Left ventricle myocardium inferior (tissue), 1 donor: ENCODE measurements at regions not wholly inside any gene's neighbourhood (a gene's known extent, or its start where the extent isn't known, plus 50 kb on each side); places are given as distances from the start of the nearest gene placed in this dataset.
"Not testable (repeated sequence)": the region's sequence is repeated elsewhere in the genome, so short reads cannot be mapped to it uniquely, and the experiment has no call there.

Source experiments
- DNase-seq: peaks from one replicate; pipeline ENCODE4 v3.0.0-alpha.2; 2020
- H3K27ac ChIP-seq: fragments of 200-600 bp; replicated peaks from 2 replicates; pipeline ENCODE4 v1.8.0; 2021
- H3K27me3 ChIP-seq: fragments of 200-600 bp; 2 replicates; pipeline ENCODE4 v1.8.0; 2021; ENCODE audit warnings: low read depth
- H3K36me3 ChIP-seq: fragments of 200-600 bp; 2 replicates; pipeline ENCODE4 v1.8.0; 2021
- H3K4me1 ChIP-seq: fragments of 200-600 bp; 2 replicates; pipeline ENCODE4 v1.8.0; 2021
- H3K4me3 ChIP-seq: fragments of 200-600 bp; 2 replicates; pipeline ENCODE4 v1.8.0; 2021; ENCODE audit warnings: mild to moderate bottlenecking, moderate library complexity
- H3K9me3 ChIP-seq: fragments of 200-600 bp; replicated peaks from 2 replicates; pipeline ENCODE4 v1.8.0; 2021
- intact Hi-C: fragments of 100-400 bp; cut with micrococcal nuclease; formaldehyde crosslinking; loops from one replicate; pipeline ENCODE4 v1.11.0; 2022
- donor health status: DM: no; HTN: yes; CAD: no; lungs with severe emphysema.

GRCh38 chr7:6978326-6978725, 152.3 kb upstream of the CCZ1B start:
- intact Hi-C loops, H3K27ac ChIP-seq, H3K36me3 ChIP-seq, H3K27me3 ChIP-seq, DNase-seq, H3K9me3 ChIP-seq, H3K4me3 ChIP-seq, H3K4me1 ChIP-seq: not testable (repeated sequence)

- intact Hi-C loops = not testable (repeated sequence)
Measured at GRCh38 chr7:6979456-6979855, 153.4 kb upstream of the CCZ1B start.

GRCh38 chr7:6982375-6982774, 156.3 kb upstream of the CCZ1B start:
- intact Hi-C loops, H3K9me3 ChIP-seq, H3K4me1 ChIP-seq, H3K36me3 ChIP-seq, H3K4me3 ChIP-seq, H3K27ac ChIP-seq, DNase-seq, H3K27me3 ChIP-seq: not testable (repeated sequence)

More at GRCh38 chr7:6979456-6979855, 153.4 kb upstream of the CCZ1B start:
- DNase-seq, H3K4me1 ChIP-seq, H3K9me3 ChIP-seq, H3K36me3 ChIP-seq, H3K4me3 ChIP-seq, H3K27ac ChIP-seq, H3K27me3 ChIP-seq: not testable (repeated sequence)

- H3K4me1 ChIP-seq, intact Hi-C loops, H3K9me3 ChIP-seq: not testable (repeated sequence)
Measured at GRCh38 chr7:6986892-6987291, 160.8 kb upstream of the CCZ1B start.

GRCh38 chr7:6988608-6989007, 162.5 kb upstream of the CCZ1B start:
- H3K4me1 ChIP-seq, H3K36me3 ChIP-seq, DNase-seq, H3K27me3 ChIP-seq, H3K4me3 ChIP-seq, H3K9me3 ChIP-seq, intact Hi-C loops, H3K27ac ChIP-seq: not testable (repeated sequence)

More at GRCh38 chr7:6986892-6987291, 160.8 kb upstream of the CCZ1B start:
- not testable (repeated sequence) for H3K36me3 ChIP-seq, DNase-seq, H3K27me3 ChIP-seq, H3K27ac ChIP-seq, H3K4me3 ChIP-seq

GRCh38 chr7:6989968-6990367, 163.9 kb upstream of the CCZ1B start:
- H3K27me3 ChIP-seq, H3K9me3 ChIP-seq, H3K27ac ChIP-seq, H3K4me1 ChIP-seq, intact Hi-C loops, H3K4me3 ChIP-seq, H3K36me3 ChIP-seq, DNase-seq: not testable (repeated sequence)

GRCh38 chr7:6990426-6991152, 164.5 kb upstream of the CCZ1B start:
- H3K27ac ChIP-seq, intact Hi-C loops, H3K36me3 ChIP-seq, H3K4me1 ChIP-seq, H3K9me3 ChIP-seq, DNase-seq, H3K27me3 ChIP-seq: not testable (repeated sequence)
- H3K4me3 ChIP-seq = peak overlapping the region; percentile 46

- intact Hi-C loops, H3K36me3 ChIP-seq: not testable (repeated sequence)
- H3K4me3 ChIP-seq = peak overlapping the region; percentile 46
Measured at GRCh38 chr7:6991169-6991611, 165.1 kb upstream of the CCZ1B start.

GRCh38 chr7:6991686-6992085, 165.6 kb upstream of the CCZ1B start:
- H3K36me3 ChIP-seq, H3K4me1 ChIP-seq, intact Hi-C loops, H3K27me3 ChIP-seq, H3K9me3 ChIP-seq, H3K27ac ChIP-seq, DNase-seq: not testable (repeated sequence)
- H3K4me3 ChIP-seq = peak overlapping the region; percentile 46

More at GRCh38 chr7:6991169-6991611, 165.1 kb upstream of the CCZ1B start:
- not testable (repeated sequence) for H3K27ac ChIP-seq, H3K9me3 ChIP-seq, H3K27me3 ChIP-seq, H3K4me1 ChIP-seq, DNase-seq

- peak overlapping the region; percentile 46 for H3K4me3 ChIP-seq
- H3K9me3 ChIP-seq, intact Hi-C loops, DNase-seq, H3K27me3 ChIP-seq, H3K4me1 ChIP-seq, H3K36me3 ChIP-seq, H3K27ac ChIP-seq: not testable (repeated sequence)
Measured at GRCh38 chr7:6992133-6992532, 166.1 kb upstream of the CCZ1B start.

GRCh38 chr7:6995026-6995425, 169.0 kb upstream of the CCZ1B start:
- DNase-seq = not testable (repeated sequence)

GRCh38 chr7:6995493-6996289, 169.6 kb upstream of the CCZ1B start:
- DNase-seq, H3K4me3 ChIP-seq, H3K27me3 ChIP-seq, intact Hi-C loops, H3K4me1 ChIP-seq, H3K36me3 ChIP-seq, H3K27ac ChIP-seq: not testable (repeated sequence)
- peaks cover 11% of the 10 kb centered on the region for H3K9me3 ChIP-seq

More at GRCh38 chr7:6995026-6995425, 169.0 kb upstream of the CCZ1B start:
- peaks cover 11% of the 10 kb centered on the region for H3K9me3 ChIP-seq
- H3K4me3 ChIP-seq, H3K36me3 ChIP-seq, intact Hi-C loops, H3K27me3 ChIP-seq, H3K4me1 ChIP-seq, H3K27ac ChIP-seq: not testable (repeated sequence)

GRCh38 chr7:6999067-6999666, 173.1 kb upstream of the CCZ1B start:
- H3K36me3 ChIP-seq, H3K4me3 ChIP-seq, DNase-seq, H3K27me3 ChIP-seq, H3K4me1 ChIP-seq, H3K27ac ChIP-seq, intact Hi-C loops: not testable (repeated sequence)
- peaks cover 11% of the 10 kb centered on the region for H3K9me3 ChIP-seq
